ENCODE measurements at regions not wholly inside any gene's neighbourhood (a gene's known extent, or its start where the extent isn't known, plus 50 kb on each side); places are given as distances from the start of the nearest gene placed in this dataset.
A peak's percentile ranks its signal among the peaks of the same experiment; 100 is the strongest.

DNA sequence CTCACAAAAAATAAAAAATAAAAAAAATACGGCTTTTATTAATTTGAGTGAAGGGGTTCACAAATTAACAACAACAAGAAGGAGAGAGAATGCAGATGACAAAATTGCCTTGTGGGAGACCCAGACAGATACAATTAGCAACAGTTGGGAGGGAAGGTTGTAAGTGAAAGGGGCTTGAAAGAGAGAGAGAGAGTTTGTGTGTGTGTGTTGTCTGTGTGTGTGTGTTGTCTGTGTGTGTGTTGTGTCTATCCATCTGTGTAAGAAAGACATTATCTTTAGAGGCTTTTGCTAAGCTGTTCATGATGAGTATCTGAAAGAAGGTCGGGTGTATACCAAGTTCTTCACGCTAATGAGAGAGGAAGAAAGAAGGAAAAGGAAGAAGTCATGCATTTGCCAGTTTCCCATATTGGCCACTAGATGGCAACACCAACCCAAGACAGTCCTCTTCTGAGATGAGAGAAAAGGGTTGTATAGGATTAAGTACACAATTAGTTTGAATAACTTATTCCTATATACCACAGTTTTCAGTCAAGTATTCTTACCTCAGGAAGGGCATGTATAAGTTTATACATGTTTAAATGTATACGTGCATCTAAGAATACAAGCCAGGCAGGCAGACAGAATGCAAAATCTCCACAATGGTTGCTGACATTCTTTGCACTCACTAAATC lies 63.7 kb upstream of the CD2AP start:
- TF ChIP-seq, protein P1, sequence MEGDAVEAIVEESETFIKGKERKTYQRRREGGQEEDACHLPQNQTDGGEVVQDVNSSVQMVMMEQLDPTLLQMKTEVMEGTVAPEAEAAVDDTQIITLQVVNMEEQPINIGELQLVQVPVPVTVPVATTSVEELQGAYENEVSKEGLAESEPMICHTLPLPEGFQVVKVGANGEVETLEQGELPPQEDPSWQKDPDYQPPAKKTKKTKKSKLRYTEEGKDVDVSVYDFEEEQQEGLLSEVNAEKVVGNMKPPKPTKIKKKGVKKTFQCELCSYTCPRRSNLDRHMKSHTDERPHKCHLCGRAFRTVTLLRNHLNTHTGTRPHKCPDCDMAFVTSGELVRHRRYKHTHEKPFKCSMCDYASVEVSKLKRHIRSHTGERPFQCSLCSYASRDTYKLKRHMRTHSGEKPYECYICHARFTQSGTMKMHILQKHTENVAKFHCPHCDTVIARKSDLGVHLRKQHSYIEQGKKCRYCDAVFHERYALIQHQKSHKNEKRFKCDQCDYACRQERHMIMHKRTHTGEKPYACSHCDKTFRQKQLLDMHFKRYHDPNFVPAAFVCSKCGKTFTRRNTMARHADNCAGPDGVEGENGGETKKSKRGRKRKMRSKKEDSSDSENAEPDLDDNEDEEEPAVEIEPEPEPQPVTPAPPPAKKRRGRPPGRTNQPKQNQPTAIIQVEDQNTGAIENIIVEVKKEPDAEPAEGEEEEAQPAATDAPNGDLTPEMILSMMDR (conservative IDR thresholded peaks at IDR 0.05; ENCODE audit: low read depth, low read length) = peak; percentile 91
- TF ChIP-seq RAD21 (IDR thresholded peaks at IDR 0.05; ENCODE audit: low read length) (peak; percentile 82), POLR2A (IDR thresholded peaks at IDR 0.05; ENCODE audit: low read depth, low read length) (no peak), MAFK (IDR thresholded peaks at IDR 0.05; ENCODE audit: low read depth, low read length) (no peak), RFX5 (IDR thresholded peaks at IDR 0.05; ENCODE audit: low read depth, low read length) (no peak), RCOR1 (IDR thresholded peaks at IDR 0.05; ENCODE audit: insufficient replicate concordance, low read length) (no peak), CEBPB (IDR thresholded peaks at IDR 0.05; ENCODE audit: low read depth, low read length) (no peak), BHLHE40 (IDR thresholded peaks at IDR 0.05; ENCODE audit: low read depth, low read length) (no peak), FOS (IDR thresholded peaks at IDR 0.05; ENCODE audit: low read depth, low read length) (no peak), MXI1 (IDR thresholded peaks at IDR 0.05; ENCODE audit: borderline replicate concordance, low read depth, low read length) (no peak), SMC3 (IDR thresholded peaks at IDR 0.05; ENCODE audit: low read depth, low read length) (peak; percentile 70), MAZ (IDR thresholded peaks at IDR 0.05; ENCODE audit: borderline replicate concordance, low read depth, low read length) (no peak)
- TF ChIP-seq, protein P2, sequence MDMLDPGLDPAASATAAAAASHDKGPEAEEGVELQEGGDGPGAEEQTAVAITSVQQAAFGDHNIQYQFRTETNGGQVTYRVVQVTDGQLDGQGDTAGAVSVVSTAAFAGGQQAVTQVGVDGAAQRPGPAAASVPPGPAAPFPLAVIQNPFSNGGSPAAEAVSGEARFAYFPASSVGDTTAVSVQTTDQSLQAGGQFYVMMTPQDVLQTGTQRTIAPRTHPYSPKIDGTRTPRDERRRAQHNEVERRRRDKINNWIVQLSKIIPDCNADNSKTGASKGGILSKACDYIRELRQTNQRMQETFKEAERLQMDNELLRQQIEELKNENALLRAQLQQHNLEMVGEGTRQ (IDR thresholded peaks at IDR 0.05; ENCODE audit: low read depth, low read length) = no peak
- TF ChIP-seq, protein P3, sequence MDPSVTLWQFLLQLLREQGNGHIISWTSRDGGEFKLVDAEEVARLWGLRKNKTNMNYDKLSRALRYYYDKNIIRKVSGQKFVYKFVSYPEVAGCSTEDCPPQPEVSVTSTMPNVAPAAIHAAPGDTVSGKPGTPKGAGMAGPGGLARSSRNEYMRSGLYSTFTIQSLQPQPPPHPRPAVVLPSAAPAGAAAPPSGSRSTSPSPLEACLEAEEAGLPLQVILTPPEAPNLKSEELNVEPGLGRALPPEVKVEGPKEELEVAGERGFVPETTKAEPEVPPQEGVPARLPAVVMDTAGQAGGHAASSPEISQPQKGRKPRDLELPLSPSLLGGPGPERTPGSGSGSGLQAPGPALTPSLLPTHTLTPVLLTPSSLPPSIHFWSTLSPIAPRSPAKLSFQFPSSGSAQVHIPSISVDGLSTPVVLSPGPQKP (IDR thresholded peaks at IDR 0.05; ENCODE audit: borderline replicate concordance, low read depth, low read length) = no peak

Measured in IMR-90 (cell line).